H9 (cell line): ENCODE measurements at regions not wholly inside any gene's neighbourhood (a gene's known extent, or its start where the extent isn't known, plus 50 kb on each side); places are given as distances from the start of the nearest gene placed in this dataset.

Experiments used
- DNase-seq: peaks from one replicate; pipeline ENCODE4 v3.0.0-alpha.2; 2017
- H2AFZ ChIP-seq: one replicate; pipeline ENCODE4 v1.6.1; 2013; ENCODE audit warnings: mild to moderate bottlenecking, low read length, control low read depth, moderate library complexity
- H2AK5ac ChIP-seq: 2 replicates; pipeline ENCODE4 v1.6.1; 2013; ENCODE audit warnings: low read length, control low read depth, mixed read lengths; ENCODE audit not compliant: insufficient read length
- H2BK120ac ChIP-seq: one replicate; pipeline ENCODE4 v1.6.1; 2013; ENCODE audit warnings: low read depth, mild to moderate bottlenecking, low read length, control low read depth, inconsistent platforms; ENCODE audit not compliant: poor library complexity, severe bottlenecking
- H2BK12ac ChIP-seq: 2 replicates; pipeline ENCODE4 v1.6.1; 2013; ENCODE audit warnings: low read length, control low read depth, mixed read lengths, low read depth; ENCODE audit not compliant: insufficient read length
- H2BK15ac ChIP-seq: 2 replicates; pipeline ENCODE4 v1.6.1; 2013; ENCODE audit warnings: low read depth, low read length, control low read depth
- H2BK20ac ChIP-seq: one replicate; pipeline ENCODE4 v1.6.1; 2013; ENCODE audit warnings: low read depth, mild to moderate bottlenecking, low read length, control low read depth, inconsistent platforms; ENCODE audit not compliant: poor library complexity, severe bottlenecking
- H2BK5ac ChIP-seq: 2 replicates; pipeline ENCODE4 v1.6.1; 2013; ENCODE audit warnings: low read length, control low read depth, mixed read lengths; ENCODE audit not compliant: insufficient read length
- H3K14ac ChIP-seq: 2 replicates; pipeline ENCODE4 v1.6.1; 2013; ENCODE audit warnings: low read length, control low read depth; ENCODE audit not compliant: insufficient read depth
- H3K18ac ChIP-seq: 2 replicates; pipeline ENCODE4 v1.6.1; 2013; ENCODE audit warnings: low read depth, mild to moderate bottlenecking, mixed read lengths, low read length, control low read depth; ENCODE audit not compliant: insufficient read length
- H3K23ac ChIP-seq: 2 replicates; pipeline ENCODE4 v1.6.1; 2013; ENCODE audit warnings: low read length, control low read depth, mixed read lengths, low read depth; ENCODE audit not compliant: insufficient read length
- H3K23me2 ChIP-seq: 2 replicates; pipeline ENCODE4 v1.6.1; 2013; ENCODE audit warnings: low read depth, mild to moderate bottlenecking, mixed read lengths, low read length, control low read depth; ENCODE audit not compliant: insufficient read length, poor library complexity, severe bottlenecking
- H3K27ac ChIP-seq: 2 replicates; pipeline ENCODE4 v1.5.1; 2013; ENCODE audit warnings: low read length, control low read depth, mixed read lengths, low read depth; ENCODE audit not compliant: insufficient read length
- H3K27me3 ChIP-seq: 2 replicates; pipeline ENCODE4 v1.6.1; 2013; ENCODE audit warnings: low read length, control low read depth, inconsistent platforms; ENCODE audit not compliant: insufficient read depth
- H3K4ac ChIP-seq: 2 replicates; pipeline ENCODE4 v1.6.1; 2013; ENCODE audit warnings: low read depth, mild to moderate bottlenecking, control low read depth, inconsistent platforms, low read length, moderate library complexity
- H3K4me1 ChIP-seq: 2 replicates; pipeline ENCODE4 v1.6.1; 2013; ENCODE audit warnings: low read length, control low read depth, inconsistent platforms; ENCODE audit not compliant: insufficient read depth
- H3K4me2 ChIP-seq: 2 replicates; pipeline ENCODE4 v1.6.1; 2013; ENCODE audit warnings: low read length, control low read depth, mixed read lengths; ENCODE audit not compliant: insufficient read length, insufficient read depth
- H3K56ac ChIP-seq: 2 replicates; pipeline ENCODE4 v1.6.1; 2013; ENCODE audit warnings: low read depth, mild to moderate bottlenecking, mixed read lengths, low read length, control low read depth; ENCODE audit not compliant: insufficient read length
- H3K79me1 ChIP-seq: 2 replicates; pipeline ENCODE4 v1.6.1; 2013; ENCODE audit warnings: low read depth, mild to moderate bottlenecking, moderate library complexity, low read length, control low read depth, inconsistent platforms; ENCODE audit not compliant: insufficient read depth, poor library complexity, severe bottlenecking
- H3K79me2 ChIP-seq: 2 replicates; pipeline ENCODE4 v1.6.1; 2013; ENCODE audit warnings: low read length, control low read depth, inconsistent platforms; ENCODE audit not compliant: insufficient read depth
- H3K9ac ChIP-seq: 2 replicates; pipeline ENCODE4 v1.6.1; 2013; ENCODE audit warnings: low read length, control low read depth, mixed read lengths; ENCODE audit not compliant: insufficient read length; ENCODE audit errors: extremely low read depth
- H3K9me3 ChIP-seq: one replicate; pipeline ENCODE4 v1.6.1; 2013; ENCODE audit warnings: low read depth, low read length, inconsistent platforms; ENCODE audit not compliant: control insufficient read depth
- H3T11ph ChIP-seq: one replicate; pipeline ENCODE4 v1.6.1; 2013; ENCODE audit warnings: mild to moderate bottlenecking, low read length, control low read depth, inconsistent platforms
- H4K20me1 ChIP-seq: one replicate; pipeline ENCODE4 v1.6.1; 2013; ENCODE audit not compliant: control insufficient read depth, insufficient read length, insufficient read depth
- H4K5ac ChIP-seq: 2 replicates; pipeline ENCODE4 v1.6.1; 2013; ENCODE audit warnings: low read depth, mild to moderate bottlenecking, mixed read lengths, low read length, control low read depth; ENCODE audit not compliant: insufficient read length
- H4K8ac ChIP-seq: replicated peaks from 2 replicates; pipeline ENCODE4 v1.6.1; 2013; ENCODE audit warnings: low read length, control low read depth, mixed read lengths, low read depth; ENCODE audit not compliant: insufficient read length
- H4K91ac ChIP-seq: 2 replicates; pipeline ENCODE4 v1.6.1; 2013; ENCODE audit warnings: low read depth, mild to moderate bottlenecking, moderate library complexity, mixed read lengths, low read length, control low read depth; ENCODE audit not compliant: insufficient read length
- H3K27ac Mint-ChIP-seq, 3 experiments: 2 replicates in 2 of 3; 3 replicates in 1 of 3; pipeline ENCODE4 v1.8.0; 2020 to 2021; ENCODE audit warnings: mixed read lengths in 3 of 3, mild to moderate bottlenecking in 1 of 3, moderate library complexity in 1 of 3
- H3K27me3 Mint-ChIP-seq: 2 replicates; pipeline ENCODE4 v1.8.0; 2021; ENCODE audit warnings: low read depth, mild to moderate bottlenecking, moderate library complexity, mixed read lengths
- H3K36me3 Mint-ChIP-seq, 3 experiments: 2 replicates in 2 of 3; 3 replicates in 1 of 3; pipeline ENCODE4 v1.8.0; 2020 to 2021; ENCODE audit warnings: low read depth in 3 of 3, mixed read lengths in 3 of 3; ENCODE audit not compliant: insufficient read depth in 1 of 3
- H3K4me1 Mint-ChIP-seq, 2 experiments: 2 replicates each; pipeline ENCODE4 v1.8.0; 2020; ENCODE audit warnings: mixed read lengths in 2 of 2
- H3K4me3 Mint-ChIP-seq, 2 experiments: 2 replicates in 1 of 2; 3 replicates in 1 of 2; pipeline ENCODE4 v1.8.0; 2020 to 2021; ENCODE audit warnings: mild to moderate bottlenecking in 2 of 2, mixed read lengths in 2 of 2, moderate library complexity in 1 of 2
- H3K9me3 Mint-ChIP-seq, 2 experiments: 2 replicates in 1 of 2; 3 replicates in 1 of 2; pipeline ENCODE4 v1.8.0; 2020; ENCODE audit warnings: mild to moderate bottlenecking in 2 of 2, mixed read lengths in 2 of 2, moderate library complexity in 1 of 2
- WGBS: extraction: QIAGEN DNeasy Blood & Tissue Kit; methylation state at CpG from one replicate; pipeline ENCODE4 v1.1.7; 2013; ENCODE audit warnings: missing lambda C conversion rate, low lambda C conversion rate, mixed read lengths; ENCODE audit not compliant: insufficient read length; ENCODE audit errors: extremely low coverage; 5-methylcytosine and 5-hydroxymethylcytosine counted together
- TF ChIP-seq, protein P1 (sequence below): fragments of 200-600 bp; sonication (generic); conservative IDR thresholded peaks from 3 replicates; pipeline ENCODE4 v1.8.0; 2021; ENCODE audit warnings: antibody characterized with exemption, mild to moderate bottlenecking

DNA sequence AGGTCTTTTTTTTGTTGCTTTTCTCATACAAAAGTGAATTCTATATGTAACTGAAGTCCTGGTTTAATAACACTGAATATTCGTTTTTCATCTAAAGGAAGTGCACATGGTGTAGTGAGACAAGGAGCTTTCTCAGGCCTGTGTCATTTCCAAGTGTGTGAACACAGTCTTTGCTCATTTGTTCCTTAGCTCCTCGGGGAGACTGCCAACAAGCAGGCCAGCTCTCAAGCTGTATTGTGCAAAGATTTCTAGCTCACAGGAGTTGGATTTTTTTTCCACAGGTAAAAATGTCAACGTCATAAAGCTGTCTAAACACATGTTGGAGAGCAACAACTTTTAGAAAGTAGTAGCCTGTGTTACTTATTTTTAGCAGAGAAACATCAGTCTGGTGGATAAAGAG, 87.8 kb upstream of the S1PR1 start:
- no peaks in the 10 kb centered on the region for H3K79me1 ChIP-seq
- no peak overlapping the region for H2AK5ac ChIP-seq
- DNase-seq: no peak
- no peak overlapping the region for H4K91ac ChIP-seq
- no peak overlapping the region for H3K56ac ChIP-seq
- no peak overlapping the region for H4K5ac ChIP-seq
- no peak overlapping the region for H3K27ac ChIP-seq
- H3K4me2 ChIP-seq: no peak overlapping the region
- no peak overlapping the region for H2BK120ac ChIP-seq
- H3K9me3 ChIP-seq: no peaks in the 10 kb centered on the region
- TF ChIP-seq, protein P1, sequence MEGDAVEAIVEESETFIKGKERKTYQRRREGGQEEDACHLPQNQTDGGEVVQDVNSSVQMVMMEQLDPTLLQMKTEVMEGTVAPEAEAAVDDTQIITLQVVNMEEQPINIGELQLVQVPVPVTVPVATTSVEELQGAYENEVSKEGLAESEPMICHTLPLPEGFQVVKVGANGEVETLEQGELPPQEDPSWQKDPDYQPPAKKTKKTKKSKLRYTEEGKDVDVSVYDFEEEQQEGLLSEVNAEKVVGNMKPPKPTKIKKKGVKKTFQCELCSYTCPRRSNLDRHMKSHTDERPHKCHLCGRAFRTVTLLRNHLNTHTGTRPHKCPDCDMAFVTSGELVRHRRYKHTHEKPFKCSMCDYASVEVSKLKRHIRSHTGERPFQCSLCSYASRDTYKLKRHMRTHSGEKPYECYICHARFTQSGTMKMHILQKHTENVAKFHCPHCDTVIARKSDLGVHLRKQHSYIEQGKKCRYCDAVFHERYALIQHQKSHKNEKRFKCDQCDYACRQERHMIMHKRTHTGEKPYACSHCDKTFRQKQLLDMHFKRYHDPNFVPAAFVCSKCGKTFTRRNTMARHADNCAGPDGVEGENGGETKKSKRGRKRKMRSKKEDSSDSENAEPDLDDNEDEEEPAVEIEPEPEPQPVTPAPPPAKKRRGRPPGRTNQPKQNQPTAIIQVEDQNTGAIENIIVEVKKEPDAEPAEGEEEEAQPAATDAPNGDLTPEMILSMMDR: no peak
- H3T11ph ChIP-seq: no peak overlapping the region
- no peak overlapping the region for H3K27ac Mint-ChIP-seq
- no peaks in the 10 kb centered on the region for H3K27me3 Mint-ChIP-seq
- no peak overlapping the region for H2BK20ac ChIP-seq
- H3K4me1 ChIP-seq: no peaks in the 10 kb centered on the region; the same call in 1 of the 2 replicates
- no peak overlapping the region for H2AFZ ChIP-seq
- no peak overlapping the region for H2BK5ac ChIP-seq
- WGBS: no CpG with 5 or more reads among the region's 3 CpGs
- H3K9me3 Mint-ChIP-seq: no peaks in the 10 kb centered on the region
- H3K4ac ChIP-seq: no peak overlapping the region
- no peaks in the 10 kb centered on the region for H3K36me3 Mint-ChIP-seq
- H3K9ac ChIP-seq: no peak overlapping the region
- H3K23me2 ChIP-seq: no peaks in the 10 kb centered on the region
- H4K8ac ChIP-seq: no peak overlapping the region
- no peaks in the 10 kb centered on the region for H3K27me3 ChIP-seq
- no peak overlapping the region for H2BK15ac ChIP-seq
- H3K18ac ChIP-seq: no peak overlapping the region
- no peak overlapping the region for H2BK12ac ChIP-seq
- H3K4me3 Mint-ChIP-seq: no peak overlapping the region
- H3K14ac ChIP-seq: no peak overlapping the region
- no peaks in the 10 kb centered on the region for H4K20me1 ChIP-seq
- H3K79me2 ChIP-seq: no peaks in the 10 kb centered on the region
- H3K23ac ChIP-seq: no peak overlapping the region
- peaks cover 8% of the 10 kb centered on the region in 2 experiments for H3K4me1 Mint-ChIP-seq
